ES-I3 (cell line): ENCODE measurements at regions not wholly inside any gene's neighbourhood (a gene's known extent, or its start where the extent isn't known, plus 50 kb on each side); places are given as distances from the start of the nearest gene placed in this dataset.
"Not testable (repeated sequence)": the region's sequence is repeated elsewhere in the genome, so short reads cannot be mapped to it uniquely, and the experiment has no call there.

Source experiments
- H3K36me3 ChIP-seq: 2 replicates; pipeline ENCODE4 v1.6.1; 2013; ENCODE audit warnings: mild to moderate bottlenecking, low read length, control low read depth, moderate library complexity; ENCODE audit not compliant: insufficient read depth
- H3K4me1 ChIP-seq: 2 replicates; pipeline ENCODE4 v1.6.1; 2013; ENCODE audit warnings: mild to moderate bottlenecking, control low read depth, low read length; ENCODE audit not compliant: insufficient read depth
- H3K9ac ChIP-seq: 2 replicates; pipeline ENCODE4 v1.6.1; 2013; ENCODE audit warnings: low read depth, mild to moderate bottlenecking, low read length, moderate library complexity
- H3K9me3 ChIP-seq: 2 replicates; pipeline ENCODE4 v1.6.1; 2013; ENCODE audit warnings: mild to moderate bottlenecking, low read length, moderate library complexity; ENCODE audit not compliant: control insufficient read depth, insufficient read depth

DNA sequence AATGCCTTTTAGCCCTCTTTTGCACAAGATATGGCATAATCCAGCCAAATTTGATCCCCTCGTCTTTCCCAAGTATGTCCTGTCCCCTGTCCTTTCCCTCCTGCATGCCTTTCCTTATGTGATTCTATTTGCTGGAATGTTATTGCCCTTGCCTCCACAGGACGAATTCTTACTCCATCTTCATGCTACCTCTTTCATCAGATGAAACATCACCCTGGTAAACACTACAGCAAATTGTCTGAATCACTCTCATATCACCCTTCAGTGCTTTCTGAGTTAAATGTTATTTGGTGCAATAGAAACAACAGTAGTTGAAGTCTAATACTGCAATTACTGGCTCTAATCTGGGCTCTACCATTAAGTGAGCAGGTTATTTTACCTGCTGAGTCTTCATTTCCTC is 52.2 kb upstream of the FAT1 start:
- no peaks in the 10 kb centered on the region for H3K36me3 ChIP-seq
- H3K9me3 ChIP-seq, result no peaks in the 10 kb centered on the region
- H3K4me1 ChIP-seq, result no peaks in the 10 kb centered on the region
- H3K9ac ChIP-seq, result no peak overlapping the region

DNA sequence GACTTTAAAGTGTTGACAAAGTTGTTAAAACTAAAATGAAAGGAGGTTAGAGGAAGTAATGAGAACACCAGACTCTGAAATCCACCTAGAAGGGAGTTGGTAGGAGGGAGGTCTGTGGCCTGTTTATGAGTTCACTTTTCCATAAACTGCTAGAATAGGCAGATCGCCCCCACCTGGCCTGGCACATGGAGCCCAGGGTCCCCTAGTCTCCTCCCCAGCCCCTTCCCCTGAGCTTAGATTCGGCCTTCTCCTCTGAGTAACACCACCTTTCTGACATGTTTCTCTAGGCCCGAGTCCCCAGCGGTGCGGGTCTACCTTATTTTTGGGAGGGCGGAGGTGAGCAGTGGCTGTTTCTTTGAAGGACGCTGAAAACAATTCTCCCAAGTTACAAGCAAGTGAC is 54.5 kb upstream of the FAT1 start:
- Histone ChIP-seq H3K4me1 (no peaks in the 10 kb centered on the region), H3K9ac (no peak overlapping the region), H3K36me3 (no peaks in the 10 kb centered on the region), H3K9me3 (no peaks in the 10 kb centered on the region)

- Histone ChIP-seq H3K9ac (no peak overlapping the region), H3K4me1 (no peaks in the 10 kb centered on the region), H3K9me3 (no peaks in the 10 kb centered on the region), H3K36me3 (no peaks in the 10 kb centered on the region)
Measured at GRCh38 chr4:186780291-186781031, 56.8 kb upstream of the FAT1 start.

- no peaks in the 10 kb centered on the region for H3K36me3 ChIP-seq
- H3K9me3 ChIP-seq, result no peaks in the 10 kb centered on the region
- no peaks in the 10 kb centered on the region for H3K4me1 ChIP-seq
- H3K9ac ChIP-seq, result no peak overlapping the region
Measured at GRCh38 chr4:186781032-186781917, 57.6 kb upstream of the FAT1 start.

DNA sequence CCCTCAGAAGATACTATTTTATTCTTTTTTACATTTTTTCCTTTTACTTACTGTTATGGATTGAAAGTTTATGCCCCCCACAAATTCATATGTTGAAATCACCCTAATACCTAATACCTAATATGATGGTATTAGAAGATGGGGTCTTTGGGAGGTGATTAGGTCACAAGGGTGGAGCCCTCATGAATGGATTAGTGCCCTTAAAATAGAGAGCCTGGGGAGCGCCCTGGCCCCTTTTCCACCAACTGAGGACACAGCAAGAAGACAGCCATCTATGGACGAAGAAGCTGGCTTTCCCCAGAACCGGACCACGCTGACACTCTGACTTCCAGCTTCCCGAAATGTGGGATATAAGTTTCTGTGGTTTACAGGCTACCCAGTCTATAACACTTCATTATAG is 58.6 kb upstream of the FAT1 start:
- Histone ChIP-seq H3K9me3 (no peaks in the 10 kb centered on the region), H3K9ac (no peak overlapping the region), H3K4me1 (no peaks in the 10 kb centered on the region), H3K36me3 (no peaks in the 10 kb centered on the region)

DNA sequence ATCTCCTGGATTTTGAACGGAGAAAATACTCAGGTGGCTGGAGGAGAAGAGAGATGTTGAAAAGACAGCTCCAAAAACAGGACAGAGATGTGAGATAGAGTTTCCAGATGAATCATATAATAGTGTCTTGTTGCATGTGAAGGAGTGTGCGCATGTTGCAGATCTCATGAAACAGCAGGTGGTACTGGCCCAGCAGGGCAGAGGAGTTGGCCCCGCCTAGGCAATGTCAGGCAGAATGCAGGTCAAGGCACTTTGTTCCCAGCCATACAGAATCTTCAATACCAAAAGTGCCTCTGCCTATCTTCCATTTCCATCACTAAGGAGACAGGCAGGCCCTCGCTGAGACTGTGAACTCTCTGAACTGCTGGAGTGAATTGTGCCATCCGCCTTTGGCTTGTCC is 63.9 kb upstream of the FAT1 start:
- H3K36me3 ChIP-seq, result no peaks in the 10 kb centered on the region
- H3K9me3 ChIP-seq, result no peaks in the 10 kb centered on the region
- no peaks in the 10 kb centered on the region for H3K4me1 ChIP-seq
- no peak overlapping the region for H3K9ac ChIP-seq

DNA sequence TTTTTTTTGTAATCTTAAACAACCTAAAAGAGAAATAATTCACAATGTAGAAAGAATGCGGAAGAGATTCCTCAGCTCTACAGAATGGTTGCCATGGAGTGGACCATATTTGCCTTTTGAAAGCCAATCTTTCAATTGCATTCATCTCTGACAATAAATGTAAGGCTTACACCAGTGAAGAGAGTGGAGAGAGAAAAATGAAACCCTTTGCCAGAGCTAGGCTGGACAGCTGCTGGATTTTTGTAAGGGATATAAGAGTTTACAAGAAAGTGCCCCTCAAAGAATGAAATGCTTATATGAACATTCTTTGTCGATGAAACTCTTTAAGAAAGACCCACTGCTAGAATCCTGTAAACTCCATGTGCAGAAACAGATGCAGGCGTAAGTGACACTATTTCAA is 66.0 kb upstream of the FAT1 start:
- H3K9ac ChIP-seq, result no peak overlapping the region
- no peaks in the 10 kb centered on the region for H3K36me3 ChIP-seq
- no peaks in the 10 kb centered on the region; the same call in 1 of the 2 replicates for H3K9me3 ChIP-seq
- H3K4me1 ChIP-seq, result no peaks in the 10 kb centered on the region

GRCh38 chr4:186790630-186791029 is 67.0 kb upstream of the FAT1 start:
- H3K4me1 ChIP-seq, result no peaks in the 10 kb centered on the region
- no peak overlapping the region for H3K9ac ChIP-seq
- H3K36me3 ChIP-seq, result no peaks in the 10 kb centered on the region
- no peaks in the 10 kb centered on the region; the same call in 1 of the 2 replicates for H3K9me3 ChIP-seq

- Histone ChIP-seq H3K9ac (no peak overlapping the region), H3K4me1 (no peaks in the 10 kb centered on the region), H3K9me3 (no peaks in the 10 kb centered on the region; the same call in 1 of the 2 replicates), H3K36me3 (no peaks in the 10 kb centered on the region)
Measured at GRCh38 chr4:186792728-186793366, 69.2 kb upstream of the FAT1 start.

DNA sequence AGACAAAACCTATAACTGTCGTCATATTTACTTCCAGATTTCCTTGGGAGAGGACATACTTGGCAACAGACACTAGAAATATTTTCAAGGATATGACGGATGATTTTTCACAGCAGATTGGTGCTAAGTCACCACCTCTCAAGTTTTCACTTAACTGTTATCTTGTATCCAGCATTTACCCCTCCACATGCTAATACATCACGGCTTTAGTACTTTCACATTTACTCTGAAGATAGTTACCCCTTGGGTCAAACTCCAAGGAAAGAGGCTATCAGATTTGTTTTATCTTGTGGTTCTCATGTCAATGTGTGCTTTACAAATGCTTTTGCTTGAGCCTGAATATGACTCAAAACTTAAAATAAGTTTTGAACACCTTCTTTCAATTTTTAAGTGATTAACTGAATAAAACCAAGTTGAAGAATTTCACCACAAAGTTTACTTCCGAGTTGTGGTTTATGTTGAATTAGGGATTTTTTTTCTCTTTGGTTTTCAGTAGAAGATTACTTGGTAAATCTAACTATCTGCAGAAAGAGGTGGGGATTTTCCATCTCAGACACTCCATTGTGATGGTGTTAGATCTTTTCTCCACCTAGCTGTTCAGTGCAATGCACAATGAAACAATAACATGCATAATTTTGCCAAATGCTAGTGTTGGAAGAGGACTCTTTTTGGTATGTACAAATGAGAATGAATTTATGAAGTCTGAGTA is 75.4 kb upstream of the FAT1 start:
- no peaks in the 10 kb centered on the region for H3K9me3 ChIP-seq
- H3K9ac ChIP-seq, result no peak overlapping the region
- H3K4me1 ChIP-seq, result no peaks in the 10 kb centered on the region
- no peaks in the 10 kb centered on the region for H3K36me3 ChIP-seq

DNA sequence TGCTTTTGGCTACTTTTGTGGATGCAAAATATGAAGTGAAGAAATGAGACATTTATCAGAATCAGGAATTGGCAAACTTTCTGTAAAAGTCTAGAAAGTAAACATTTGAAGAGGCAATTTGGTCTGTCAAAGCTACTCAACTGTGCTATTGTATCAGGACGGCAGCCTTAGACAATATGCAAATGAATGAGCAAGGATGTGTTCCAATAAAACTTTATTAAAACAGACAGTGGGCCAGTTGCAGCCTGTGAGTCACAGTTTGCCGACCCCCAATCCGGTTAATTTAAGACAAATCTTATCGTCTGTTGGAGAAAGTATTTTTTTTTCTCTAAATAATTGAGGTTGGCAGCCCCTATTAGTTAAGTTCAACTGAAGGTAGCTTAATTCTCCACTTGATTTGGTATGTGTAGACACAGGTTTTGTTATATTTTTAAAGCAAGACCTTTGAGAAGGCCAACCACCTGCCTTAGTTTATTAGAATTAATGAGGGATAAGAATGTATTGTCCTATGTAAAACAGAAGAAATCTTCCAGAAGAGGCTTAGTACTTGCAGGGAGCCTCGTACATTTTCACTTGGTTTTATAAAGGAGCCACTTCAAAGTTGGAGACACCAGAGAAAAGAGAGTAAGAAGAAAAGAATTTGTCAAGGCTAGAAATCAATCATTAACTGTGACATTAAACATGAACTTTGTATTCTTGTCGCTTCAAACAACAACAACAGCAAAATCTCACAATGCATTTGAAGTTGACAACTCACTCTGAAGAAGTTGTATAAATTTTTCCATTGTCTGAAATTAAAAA is 81.6 kb upstream of the FAT1 start:
- no peaks in the 10 kb centered on the region for H3K36me3 ChIP-seq
- no peaks in the 10 kb centered on the region for H3K4me1 ChIP-seq
- H3K9ac ChIP-seq, result no peak overlapping the region
- H3K9me3 ChIP-seq, result no peaks in the 10 kb centered on the region

GRCh38 chr4:186805917-186806316 is 82.3 kb upstream of the FAT1 start:
- H3K4me1 ChIP-seq, H3K36me3 ChIP-seq, H3K9me3 ChIP-seq, H3K9ac ChIP-seq: not testable (repeated sequence)

- H3K36me3 ChIP-seq, result no peaks in the 10 kb centered on the region
- H3K9ac ChIP-seq, result no peak overlapping the region
Measured at GRCh38 chr4:186806679-186807421, 83.2 kb upstream of the FAT1 start.

More at GRCh38 chr4:186806679-186807421, 83.2 kb upstream of the FAT1 start:
- Histone ChIP-seq H3K4me1 (no peaks in the 10 kb centered on the region), H3K9me3 (no peaks in the 10 kb centered on the region; the same call in 1 of the 2 replicates)
